Subcutaneous abdominal adipose tissue (tissue), 5 donors: ENCODE measurements at regions not wholly inside any gene's neighbourhood (a gene's known extent, or its start where the extent isn't known, plus 50 kb on each side); places are given as distances from the start of the nearest gene placed in this dataset.

Source experiments
- H3K27ac ChIP-seq: one replicate; pipeline ENCODE4 v1.7.0; 2013; ENCODE audit warnings: low read depth, mild to moderate bottlenecking, inconsistent platforms, low read length, moderate library complexity
- H3K27me3 ChIP-seq, 5 donors: one replicate each; pipeline ENCODE4 v1.7.0; 2013; ENCODE audit warnings: low read length in 5 of 5, inconsistent platforms in 1 of 5; ENCODE audit not compliant: control insufficient read depth in 5 of 5, insufficient read depth in 4 of 5
- H3K36me3 ChIP-seq, 5 donors: one replicate each; pipeline ENCODE4 v1.7.0; 2013; ENCODE audit warnings: low read length in 5 of 5; ENCODE audit not compliant: control insufficient read depth in 5 of 5, insufficient read depth in 5 of 5
- H3K4me1 ChIP-seq, 5 donors: one replicate each; pipeline ENCODE4 v1.7.0; 2013; ENCODE audit warnings: low read length in 5 of 5, mild to moderate bottlenecking in 3 of 5, moderate library complexity in 1 of 5; ENCODE audit not compliant: control insufficient read depth in 5 of 5, insufficient read depth in 5 of 5
- H3K4me3 ChIP-seq, 5 donors: one replicate each; pipeline ENCODE4 v1.7.0; 2013; ENCODE audit warnings: low read length in 5 of 5, low read depth in 1 of 5
- H3K9ac ChIP-seq, 5 donors: one replicate each; pipeline ENCODE4 v1.7.0; 2013; ENCODE audit warnings: low read length in 5 of 5, mild to moderate bottlenecking in 4 of 5, moderate library complexity in 3 of 5
- H3K9me3 ChIP-seq, 5 donors: one replicate each; pipeline ENCODE4 v1.7.0; 2013; ENCODE audit warnings: low read length in 5 of 5; ENCODE audit not compliant: control insufficient read depth in 5 of 5
- donor health status: healthy.
- donor health status: healthy.
- donor health status: healthy.
- donor health status: healthy.
- donor health status: healthy.

DNA sequence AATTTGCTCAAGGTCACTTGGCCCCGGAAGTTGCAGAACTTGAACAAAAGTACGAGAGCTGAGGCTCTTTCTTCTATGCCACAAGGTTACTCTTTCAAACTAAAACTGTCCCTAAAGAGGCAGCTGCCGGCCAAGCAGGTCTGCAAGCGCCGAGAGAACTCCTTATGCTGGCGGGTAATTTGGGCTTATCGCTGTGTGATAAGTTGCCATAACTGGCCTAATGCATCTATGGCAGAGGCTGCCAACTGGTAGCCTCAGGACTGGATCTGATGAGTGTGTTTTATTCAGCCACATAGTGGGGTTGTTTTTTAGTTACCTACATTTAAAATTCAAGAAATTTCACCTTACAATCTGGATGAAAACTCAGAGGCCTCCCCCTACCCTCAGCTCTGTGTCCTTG, 68.1 kb upstream of the SPOCK1 start:
- H3K9me3 ChIP-seq = no peaks in the 10 kb centered on the region
- peaks cover 3 to 28% (median 20%) of the 10 kb centered on the region in 5 donors for H3K4me1 ChIP-seq
- no peak overlapping the region for H3K4me3 ChIP-seq
- no peak overlapping the region for H3K27ac ChIP-seq
- H3K9ac ChIP-seq = no peak overlapping the region
- no peaks in the 10 kb centered on the region for H3K36me3 ChIP-seq
- peaks cover 0 to 8% (median 3%) of the 10 kb centered on the region in 5 donors for H3K27me3 ChIP-seq

DNA sequence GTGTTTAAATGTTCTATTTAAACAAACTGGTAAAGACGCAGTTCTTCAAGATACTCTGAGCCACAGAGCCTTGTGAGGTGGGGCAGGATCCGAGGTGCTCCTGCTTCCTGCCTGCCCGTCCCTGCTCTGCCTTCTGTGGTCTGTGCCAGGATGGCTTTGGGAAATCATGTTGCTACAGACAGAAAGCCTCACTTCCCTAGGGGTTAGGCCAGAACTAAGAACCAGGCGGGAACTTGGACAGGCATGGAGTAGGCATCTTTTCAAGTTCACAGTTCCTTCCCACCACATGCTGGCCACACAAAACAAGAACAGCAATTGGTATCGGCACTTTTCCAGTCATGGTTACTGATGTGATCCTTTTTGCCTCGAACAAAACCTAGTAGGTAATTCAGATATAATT, 67.7 kb upstream of the SPOCK1 start:
- Histone ChIP-seq H3K4me3 (no peak overlapping the region), H3K9me3 (no peaks in the 10 kb centered on the region), H3K9ac (no peak overlapping the region), H3K4me1 (peaks cover 3 to 28% (median 20%) of the 10 kb centered on the region in 5 donors), H3K27ac (no peak overlapping the region), H3K36me3 (no peaks in the 10 kb centered on the region), H3K27me3 (peaks cover 0 to 5% (median 3%) of the 10 kb centered on the region in 5 donors)

DNA sequence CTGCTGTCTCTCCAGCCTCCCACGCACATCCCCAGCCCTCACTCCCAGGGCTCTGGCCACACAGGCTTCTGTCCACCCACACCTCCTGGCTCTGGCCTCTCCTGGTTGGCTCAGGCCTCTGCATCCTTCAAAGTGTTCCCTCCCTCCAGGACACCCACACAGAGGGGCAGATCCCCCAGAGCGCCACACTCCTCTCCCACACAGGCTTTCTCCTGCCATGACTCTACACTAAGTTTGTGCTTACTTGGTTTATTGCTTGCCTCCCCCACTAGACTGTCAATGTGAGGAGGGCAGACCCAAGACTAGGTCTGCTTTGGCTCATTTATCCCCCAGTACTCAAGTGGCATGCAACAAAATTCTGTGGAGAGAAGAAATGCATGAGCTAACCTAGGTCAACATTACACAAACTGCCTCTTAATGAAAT, 67.0 kb upstream of the SPOCK1 start:
- H3K4me1 ChIP-seq = peaks cover 3 to 28% (median 20%) of the 10 kb centered on the region in 5 donors
- H3K27ac ChIP-seq = no peak overlapping the region
- no peak overlapping the region for H3K9ac ChIP-seq
- no peaks in the 10 kb centered on the region for H3K9me3 ChIP-seq
- H3K36me3 ChIP-seq = no peaks in the 10 kb centered on the region
- no peak overlapping the region for H3K4me3 ChIP-seq
- peaks cover 0 to 5% (median 3%) of the 10 kb centered on the region in 5 donors for H3K27me3 ChIP-seq

DNA sequence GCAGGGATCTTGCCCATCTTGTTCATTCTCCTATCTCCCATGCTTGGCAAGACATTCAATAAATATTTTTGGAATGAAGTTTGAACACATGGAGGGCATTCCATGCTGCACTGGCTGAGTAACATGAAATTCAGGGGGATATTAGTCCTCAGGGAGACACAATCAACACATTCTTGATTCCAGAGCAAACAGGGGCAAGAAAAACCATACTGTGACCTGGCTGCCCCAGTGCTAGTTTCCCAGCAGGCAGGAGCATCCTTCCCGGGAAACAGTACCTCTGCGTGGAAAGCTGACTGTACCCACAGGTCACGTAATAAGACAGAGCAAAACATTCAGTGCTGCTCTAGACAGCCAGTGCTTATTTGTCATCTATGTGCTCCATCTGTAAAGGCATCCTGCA, 66.3 kb upstream of the SPOCK1 start:
- H3K36me3 ChIP-seq = no peaks in the 10 kb centered on the region
- no peaks in the 10 kb centered on the region for H3K9me3 ChIP-seq
- H3K4me3 ChIP-seq = no peak overlapping the region
- H3K27me3 ChIP-seq = no peaks in the 10 kb centered on the region
- no peak overlapping the region for H3K9ac ChIP-seq
- H3K4me1 ChIP-seq = peaks cover 3 to 28% (median 20%) of the 10 kb centered on the region in 5 donors
- H3K27ac ChIP-seq = no peak overlapping the region

DNA sequence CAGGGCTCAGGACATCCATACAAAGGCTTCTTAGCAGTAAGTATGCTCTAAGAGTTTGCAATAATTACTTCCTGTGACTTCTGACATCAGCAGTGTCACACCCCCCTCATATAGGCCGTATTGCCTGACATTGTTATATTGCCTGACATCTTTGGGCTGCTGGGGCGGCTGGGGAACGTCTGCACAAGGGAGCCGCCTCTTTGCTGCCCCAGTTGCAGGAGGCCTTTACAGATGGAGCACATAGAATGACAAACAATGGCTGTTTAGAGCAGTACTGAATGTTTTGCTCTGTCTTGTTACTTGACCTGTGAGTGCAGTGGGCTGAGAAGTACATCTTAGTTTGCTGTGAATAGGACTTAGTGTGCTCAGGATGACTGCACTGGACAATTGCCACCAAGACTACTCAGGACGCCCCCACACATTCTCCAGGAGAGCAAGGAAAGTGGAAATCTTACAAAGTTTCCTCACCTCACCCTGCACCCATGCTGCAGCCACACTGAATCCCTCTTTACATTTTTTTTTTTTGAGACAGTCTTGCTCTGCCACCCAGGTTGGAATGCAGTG, 65.4 kb upstream of the SPOCK1 start:
- no peak overlapping the region for H3K4me3 ChIP-seq
- no peaks in the 10 kb centered on the region for H3K27me3 ChIP-seq
- no peaks in the 10 kb centered on the region for H3K36me3 ChIP-seq
- H3K27ac ChIP-seq = no peak overlapping the region
- H3K4me1 ChIP-seq = peaks cover 3 to 28% (median 20%) of the 10 kb centered on the region in 5 donors
- H3K9me3 ChIP-seq = no peaks in the 10 kb centered on the region
- no peak overlapping the region for H3K9ac ChIP-seq

DNA sequence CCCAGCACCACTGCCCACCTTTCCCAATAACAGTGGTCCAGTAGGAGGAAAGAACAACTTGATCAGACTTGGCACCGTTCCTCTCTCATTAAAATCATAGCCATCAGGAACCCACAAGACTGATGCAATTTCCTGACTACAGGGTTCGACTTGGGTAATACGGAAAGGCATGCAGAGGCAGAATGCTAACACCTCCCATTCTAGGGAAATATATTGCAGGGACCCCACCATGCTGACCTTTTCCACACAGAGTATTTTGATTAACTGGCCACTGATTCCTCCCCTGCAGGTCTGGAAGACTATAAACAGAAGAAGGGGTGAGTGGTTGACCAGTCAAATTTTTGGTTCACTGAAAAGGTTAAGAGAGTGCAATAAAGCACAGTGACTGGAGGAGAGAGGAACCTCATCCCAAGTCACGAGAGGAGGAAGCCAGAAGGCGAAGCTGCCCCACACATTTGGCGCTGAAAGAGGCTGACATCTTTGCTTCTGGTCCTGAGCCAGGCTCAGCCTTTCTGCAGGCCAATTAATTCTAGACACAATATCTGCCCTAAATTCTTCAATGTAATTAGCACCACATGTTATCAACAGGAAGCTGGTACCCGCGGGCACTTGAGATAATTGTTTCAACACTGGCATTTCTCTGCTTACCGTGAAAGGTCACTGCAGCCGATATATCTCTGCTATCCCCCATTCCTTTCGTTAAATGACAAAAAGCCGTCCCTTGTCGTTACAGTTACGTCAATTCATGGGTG, 64.7 kb upstream of the SPOCK1 start:
- Histone ChIP-seq H3K9ac (no peak overlapping the region), H3K4me3 (peak overlapping the region in 1 of 5 donors; percentile 5), H3K27ac (no peak overlapping the region), H3K9me3 (no peaks in the 10 kb centered on the region), H3K27me3 (no peaks in the 10 kb centered on the region), H3K36me3 (no peaks in the 10 kb centered on the region), H3K4me1 (peaks cover 3 to 28% (median 20%) of the 10 kb centered on the region in 5 donors)

DNA sequence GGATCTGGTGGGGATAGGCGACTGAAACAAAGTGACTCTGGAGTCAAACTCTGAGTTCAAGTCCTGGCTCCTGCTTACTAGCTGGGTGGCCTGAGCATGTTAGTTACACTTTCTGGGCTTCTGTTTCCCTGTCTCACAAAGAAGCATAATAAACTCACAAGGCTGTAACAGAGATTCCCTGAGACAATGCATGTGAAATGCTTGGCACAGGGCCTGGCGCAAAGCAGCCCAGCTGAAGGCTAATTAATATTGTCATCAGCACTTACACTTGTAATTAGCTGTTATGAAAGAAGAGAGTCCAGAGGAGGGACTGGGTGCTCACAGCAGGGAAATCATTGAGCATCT, 64.1 kb upstream of the SPOCK1 start:
- H3K9ac ChIP-seq = no peak overlapping the region
- H3K4me3 ChIP-seq = no peak overlapping the region
- no peak overlapping the region for H3K27ac ChIP-seq
- peaks cover 3 to 28% (median 20%) of the 10 kb centered on the region in 5 donors for H3K4me1 ChIP-seq
- no peaks in the 10 kb centered on the region for H3K27me3 ChIP-seq
- H3K9me3 ChIP-seq = no peaks in the 10 kb centered on the region
- H3K36me3 ChIP-seq = no peaks in the 10 kb centered on the region

DNA sequence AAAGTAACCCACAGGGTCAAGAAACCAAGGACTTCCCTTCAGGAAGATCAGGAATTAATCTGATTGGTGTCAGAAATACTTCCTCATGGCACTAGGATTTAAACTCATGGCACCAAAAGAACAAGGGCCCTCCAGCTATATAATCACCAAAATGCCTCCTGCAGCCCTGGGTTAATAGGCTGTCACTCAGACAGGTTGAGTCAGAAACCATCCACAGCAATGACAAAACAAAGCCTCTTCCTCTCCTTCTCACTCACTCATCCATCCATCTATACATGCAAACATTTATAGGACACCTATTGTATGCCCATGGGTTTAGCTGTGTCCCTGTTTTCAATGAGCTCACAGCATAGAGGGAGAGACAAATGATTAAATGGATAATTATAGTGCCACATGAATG, 62.5 kb upstream of the SPOCK1 start:
- Histone ChIP-seq H3K4me1 (peaks cover 3 to 25% (median 15%) of the 10 kb centered on the region in 5 donors), H3K36me3 (no peaks in the 10 kb centered on the region), H3K27me3 (no peaks in the 10 kb centered on the region), H3K4me3 (no peak overlapping the region), H3K27ac (no peak overlapping the region), H3K9me3 (no peaks in the 10 kb centered on the region), H3K9ac (no peak overlapping the region)

DNA sequence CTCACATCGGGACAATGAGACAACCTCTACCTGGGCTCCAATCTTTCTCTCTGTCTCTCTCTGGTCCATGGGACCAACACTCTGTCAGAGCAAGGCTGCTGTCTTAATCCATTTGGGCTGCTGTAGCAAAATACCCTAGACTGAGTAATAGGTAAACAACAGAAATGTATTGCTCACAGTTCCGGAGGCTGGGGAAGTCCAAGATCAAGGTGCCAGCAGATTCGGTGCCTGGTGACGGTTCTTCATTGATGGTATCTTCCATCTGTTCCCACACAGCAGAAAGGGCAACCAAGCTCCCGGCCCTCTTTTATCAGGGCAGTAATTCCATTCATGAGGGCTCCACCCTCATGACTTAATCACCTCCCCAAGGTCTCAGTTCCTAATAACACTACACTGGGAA, 61.3 kb upstream of the SPOCK1 start:
- H3K9me3 ChIP-seq = no peaks in the 10 kb centered on the region
- no peak overlapping the region for H3K27ac ChIP-seq
- H3K27me3 ChIP-seq = no peaks in the 10 kb centered on the region
- peaks cover 3 to 18% (median 11%) of the 10 kb centered on the region in 5 donors for H3K4me1 ChIP-seq
- H3K4me3 ChIP-seq = no peak overlapping the region
- H3K36me3 ChIP-seq = no peaks in the 10 kb centered on the region
- no peak overlapping the region for H3K9ac ChIP-seq
